ENCODE measurements at regions not wholly inside any gene's neighbourhood (a gene's known extent, or its start where the extent isn't known, plus 50 kb on each side); places are given as distances from the start of the nearest gene placed in this dataset.
A peak's percentile ranks its signal among the peaks of the same experiment; 100 is the strongest.

DNA sequence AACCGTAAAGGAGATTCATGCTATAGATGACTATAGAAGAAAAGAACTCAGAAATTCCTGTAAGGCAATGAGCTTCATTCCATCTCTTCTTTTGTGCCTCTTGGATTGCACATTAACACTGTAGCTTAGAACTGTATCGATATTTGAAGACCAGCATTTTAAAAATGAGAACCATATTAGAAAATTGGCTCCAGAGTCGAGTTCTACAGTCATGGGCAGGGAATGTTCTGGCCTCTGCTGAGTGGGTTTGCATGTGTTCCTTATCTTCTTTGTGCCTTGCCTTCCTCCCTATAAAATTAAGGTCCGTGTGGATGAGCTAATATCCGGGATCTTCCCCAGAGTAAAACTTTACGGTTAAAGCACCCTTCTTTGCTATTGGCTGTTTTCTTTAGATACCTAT lies 77.4 kb upstream of the PLCL2 start:
- no peaks in the 10 kb centered on the region for H3K9me2 ChIP-seq (replicated peaks; ENCODE audit: low read depth, low read length)
- H3K4me2 ChIP-seq (ENCODE audit: low read depth, low read length, poor library complexity, severe bottlenecking), result no peak overlapping the region
- H3K79me2 ChIP-seq (ENCODE audit: insufficient read depth, low read length), result no peaks in the 10 kb centered on the region
- H3K4me3 ChIP-seq (ENCODE audit: low read length, poor library complexity, severe bottlenecking), result no peak overlapping the region
- H3K9me3 ChIP-seq (ENCODE audit: insufficient read depth, low read depth, low read length), result no peaks in the 10 kb centered on the region
- H2AFZ ChIP-seq (ENCODE audit: low read length), result no peak overlapping the region
- TF ChIP-seq CTCF (conservative IDR thresholded peaks at IDR 0.05; ENCODE audit: low read length) (no peak), EZH2phosphoT487 (IDR thresholded peaks at IDR 0.05; ENCODE audit: borderline replicate concordance) (no peak)
- no peaks in the 10 kb centered on the region for H3F3A ChIP-seq (ENCODE audit: low read depth)
- no peaks in the 10 kb centered on the region for H4K20me1 ChIP-seq (ENCODE audit: insufficient read depth, low read length, poor library complexity, severe bottlenecking)
- peaks cover 22% of the 10 kb centered on the region for H3K4me1 ChIP-seq (ENCODE audit: insufficient read depth, low read length, poor library complexity, severe bottlenecking)
- no peaks in the 10 kb centered on the region for H3K27me3 ChIP-seq (ENCODE audit: insufficient read depth, low read length, poor library complexity, severe bottlenecking)
- H3K9ac ChIP-seq (ENCODE audit: low read depth, low read length, poor library complexity, severe bottlenecking), result no peak overlapping the region
- H3K36me3 ChIP-seq (ENCODE audit: insufficient read depth, low read length), result no peaks in the 10 kb centered on the region

- Histone ChIP-seq H2AFZ (ENCODE audit: low read length) (no peak overlapping the region), H3K4me1 (ENCODE audit: insufficient read depth, low read length, poor library complexity, severe bottlenecking) (peaks cover 21% of the 10 kb centered on the region), H3F3A (ENCODE audit: low read depth) (no peaks in the 10 kb centered on the region), H3K27me3 (ENCODE audit: insufficient read depth, low read length, poor library complexity, severe bottlenecking) (no peaks in the 10 kb centered on the region), H3K36me3 (ENCODE audit: insufficient read depth, low read length) (no peaks in the 10 kb centered on the region), H3K9me2 (replicated peaks; ENCODE audit: low read depth, low read length) (no peaks in the 10 kb centered on the region), H4K20me1 (ENCODE audit: insufficient read depth, low read length, poor library complexity, severe bottlenecking) (no peaks in the 10 kb centered on the region), H3K9ac (ENCODE audit: low read depth, low read length, poor library complexity, severe bottlenecking) (no peak overlapping the region), H3K9me3 (ENCODE audit: insufficient read depth, low read depth, low read length) (no peaks in the 10 kb centered on the region), H3K4me3 (ENCODE audit: low read length, poor library complexity, severe bottlenecking) (no peak overlapping the region), H3K4me2 (ENCODE audit: low read depth, low read length, poor library complexity, severe bottlenecking) (no peak overlapping the region), H3K79me2 (ENCODE audit: insufficient read depth, low read length) (no peaks in the 10 kb centered on the region)
- TF ChIP-seq CTCF (conservative IDR thresholded peaks at IDR 0.05; ENCODE audit: low read length), result peak; percentile 50
- TF ChIP-seq EZH2phosphoT487 (IDR thresholded peaks at IDR 0.05; ENCODE audit: borderline replicate concordance), result no peak
These were observed 76.2 kb upstream of the PLCL2 start for GRCh38 chr3:16808393-16809107.

GRCh38 chr3:16809482-16809881 lies 75.3 kb upstream of the PLCL2 start:
- Histone ChIP-seq H3K9me2 (replicated peaks; ENCODE audit: low read depth, low read length) (no peaks in the 10 kb centered on the region), H3K79me2 (ENCODE audit: insufficient read depth, low read length) (no peaks in the 10 kb centered on the region), H3K9ac (ENCODE audit: low read depth, low read length, poor library complexity, severe bottlenecking) (no peak overlapping the region), H3K36me3 (ENCODE audit: insufficient read depth, low read length) (no peaks in the 10 kb centered on the region), H3K4me3 (ENCODE audit: low read length, poor library complexity, severe bottlenecking) (no peak overlapping the region), H3K4me2 (ENCODE audit: low read depth, low read length, poor library complexity, severe bottlenecking) (no peak overlapping the region), H4K20me1 (ENCODE audit: insufficient read depth, low read length, poor library complexity, severe bottlenecking) (no peaks in the 10 kb centered on the region), H3K27me3 (ENCODE audit: insufficient read depth, low read length, poor library complexity, severe bottlenecking) (no peaks in the 10 kb centered on the region), H3F3A (ENCODE audit: low read depth) (no peaks in the 10 kb centered on the region), H3K9me3 (ENCODE audit: insufficient read depth, low read depth, low read length) (no peaks in the 10 kb centered on the region), H2AFZ (ENCODE audit: low read length) (no peak overlapping the region), H3K4me1 (ENCODE audit: insufficient read depth, low read length, poor library complexity, severe bottlenecking) (peaks cover 21% of the 10 kb centered on the region)
- no peak for TF ChIP-seq CTCF (conservative IDR thresholded peaks at IDR 0.05; ENCODE audit: low read length)
- no peak for TF ChIP-seq EZH2phosphoT487 (IDR thresholded peaks at IDR 0.05; ENCODE audit: borderline replicate concordance)

All from Loucy (cell line).